ENCODE measurements at regions not wholly inside any gene's neighbourhood (a gene's known extent, or its start where the extent isn't known, plus 50 kb on each side); places are given as distances from the start of the nearest gene placed in this dataset.

GRCh38 chr18:28342231-28342630, 165.3 kb upstream of the CDH2 start:
- Histone ChIP-seq H3K9ac (ENCODE audit: low read length) (no peak overlapping the region), H3K27me3 (replicated peaks in 1 of 4; ENCODE audit: control extremely low read depth in 1 of 4, control insufficient read depth in 3 of 4, insufficient read depth in 4 of 4, low read length in 3 of 4) (no peaks in the 10 kb centered on the region), H3K36me3 (replicated peaks in 1 of 2; ENCODE audit: control extremely low read depth in 1 of 2, control insufficient read depth in 1 of 2, extremely low read depth in 1 of 2, insufficient read depth in 2 of 2, low read length in 1 of 2) (no peaks in the 10 kb centered on the region), H3K4me3 (ENCODE audit: control extremely low read depth in 1 of 5, extremely low read depth in 1 of 5, insufficient read depth in 1 of 5, low read depth in 2 of 5, low read length in 4 of 5) (no peak overlapping the region), H4K20me1 (ENCODE audit: control insufficient read depth, insufficient read depth, low read length, poor library complexity, severe bottlenecking) (no peaks in the 10 kb centered on the region), H3K9me3 (ENCODE audit: control extremely low read depth in 1 of 3, control insufficient read depth in 2 of 3, insufficient read depth in 1 of 3, low read length in 2 of 3) (peaks cover 0 to 2% (median 0%) of the 10 kb centered on the region in 3 donors), H3K27ac (ENCODE audit: low read length in 2 of 2) (no peak overlapping the region), H3K79me2 (ENCODE audit: control insufficient read depth, insufficient read depth, low read length) (no peaks in the 10 kb centered on the region), H2AFZ (ENCODE audit: insufficient read depth, low read depth, low read length, poor library complexity, severe bottlenecking) (no peak overlapping the region), H3K4me2 (replicated peaks; ENCODE audit: low read depth, low read length, poor library complexity, severe bottlenecking) (no peak overlapping the region), H3K4me1 (ENCODE audit: control insufficient read depth in 2 of 2, insufficient read depth in 2 of 2, low read length in 2 of 2) (no peaks in the 10 kb centered on the region)
- ChIA-PET POLR2A (no interaction called here), CTCF (no interaction called here)
- ATAC-seq (ENCODE audit: low read depth) (no peak), DNase-seq (no peak)
- intact Hi-C loops (cut with micrococcal nuclease), result no loop called here
- Mint-ChIP-seq H3K9me3 (ENCODE audit: insufficient read depth) (peaks cover 6% of the 10 kb centered on the region), H3K4me1 (no peaks in the 10 kb centered on the region), H3K27me3 (no peaks in the 10 kb centered on the region), H3K4me3 (no peak overlapping the region), H3K27ac (no peak overlapping the region)
- TF ChIP-seq CTCF (IDR thresholded peaks at IDR 0.05) (no peak), EZH2 (IDR thresholded peaks at IDR 0.05; ENCODE audit: borderline replicate concordance, insufficient read depth, low read depth, low read length, poor library complexity, severe bottlenecking) (no peak)
- no CpG with 5 or more reads among the region's 1 CpG for WGBS (ENCODE audit: insufficient coverage)

- Histone ChIP-seq H4K20me1 (ENCODE audit: control insufficient read depth, insufficient read depth, low read length, poor library complexity, severe bottlenecking) (no peaks in the 10 kb centered on the region), H3K4me1 (ENCODE audit: control insufficient read depth in 2 of 2, insufficient read depth in 2 of 2, low read length in 2 of 2) (no peaks in the 10 kb centered on the region), H2AFZ (ENCODE audit: insufficient read depth, low read depth, low read length, poor library complexity, severe bottlenecking) (no peak overlapping the region), H3K36me3 (replicated peaks in 1 of 2; ENCODE audit: control extremely low read depth in 1 of 2, control insufficient read depth in 1 of 2, extremely low read depth in 1 of 2, insufficient read depth in 2 of 2, low read length in 1 of 2) (no peaks in the 10 kb centered on the region), H3K4me3 (ENCODE audit: control extremely low read depth in 1 of 5, extremely low read depth in 1 of 5, insufficient read depth in 1 of 5, low read depth in 2 of 5, low read length in 4 of 5) (no peak overlapping the region), H3K27me3 (replicated peaks in 1 of 4; ENCODE audit: control extremely low read depth in 1 of 4, control insufficient read depth in 3 of 4, insufficient read depth in 4 of 4, low read length in 3 of 4) (no peaks in the 10 kb centered on the region), H3K9ac (ENCODE audit: low read length) (no peak overlapping the region), H3K4me2 (replicated peaks; ENCODE audit: low read depth, low read length, poor library complexity, severe bottlenecking) (no peak overlapping the region), H3K27ac (ENCODE audit: low read length in 2 of 2) (no peak overlapping the region), H3K9me3 (ENCODE audit: control extremely low read depth in 1 of 3, control insufficient read depth in 2 of 3, insufficient read depth in 1 of 3, low read length in 2 of 3) (peaks cover 0 to 6% (median 0%) of the 10 kb centered on the region in 3 donors), H3K79me2 (ENCODE audit: control insufficient read depth, insufficient read depth, low read length) (no peaks in the 10 kb centered on the region)
- Mint-ChIP-seq H3K27me3 (no peaks in the 10 kb centered on the region), H3K4me1 (no peaks in the 10 kb centered on the region), H3K27ac (no peak overlapping the region), H3K4me3 (no peak overlapping the region), H3K9me3 (ENCODE audit: insufficient read depth) (peaks cover 8% of the 10 kb centered on the region)
- TF ChIP-seq CTCF (IDR thresholded peaks at IDR 0.05) (no peak), EZH2 (IDR thresholded peaks at IDR 0.05; ENCODE audit: borderline replicate concordance, insufficient read depth, low read depth, low read length, poor library complexity, severe bottlenecking) (no peak)
- ChIA-PET POLR2A (no interaction called here), CTCF (no interaction called here)
- DNase-seq (no peak), ATAC-seq (ENCODE audit: low read depth) (no peak)
- intact Hi-C loops (cut with micrococcal nuclease), result no loop called here
- WGBS (ENCODE audit: insufficient coverage), result no CpG with 5 or more reads among the region's 1 CpG
Measured at GRCh38 chr18:28338316-28338715, 161.4 kb upstream of the CDH2 start.

Data from B cell (primary cell).